Left ventricle myocardium inferior (tissue), 1 donor: ENCODE measurements at regions not wholly inside any gene's neighbourhood (a gene's known extent, or its start where the extent isn't known, plus 50 kb on each side); places are given as distances from the start of the nearest gene placed in this dataset.

ENCODE experiments used
- DNase-seq: peaks from one replicate; pipeline ENCODE4 v3.0.0-alpha.2; 2020
- H3K27ac ChIP-seq: fragments of 200-600 bp; replicated peaks from 2 replicates; pipeline ENCODE4 v1.8.0; 2021
- H3K27me3 ChIP-seq: fragments of 200-600 bp; 2 replicates; pipeline ENCODE4 v1.8.0; 2021; ENCODE audit warnings: low read depth
- H3K36me3 ChIP-seq: fragments of 200-600 bp; 2 replicates; pipeline ENCODE4 v1.8.0; 2021
- H3K4me1 ChIP-seq: fragments of 200-600 bp; 2 replicates; pipeline ENCODE4 v1.8.0; 2021
- H3K4me3 ChIP-seq: fragments of 200-600 bp; 2 replicates; pipeline ENCODE4 v1.8.0; 2021; ENCODE audit warnings: mild to moderate bottlenecking, moderate library complexity
- H3K9me3 ChIP-seq: fragments of 200-600 bp; replicated peaks from 2 replicates; pipeline ENCODE4 v1.8.0; 2021
- CTCF ChIP-seq: fragments of 200-600 bp; IDR thresholded peaks from 2 replicates; pipeline ENCODE4 v1.8.0; 2021; ENCODE audit warnings: antibody characterized with exemption, mild to moderate bottlenecking, borderline replicate concordance
- intact Hi-C: fragments of 100-400 bp; cut with micrococcal nuclease; formaldehyde crosslinking; loops from one replicate; pipeline ENCODE4 v1.11.0; 2022
- donor health status: DM: no; HTN: yes; CAD: no; lungs with severe emphysema.

DNA sequence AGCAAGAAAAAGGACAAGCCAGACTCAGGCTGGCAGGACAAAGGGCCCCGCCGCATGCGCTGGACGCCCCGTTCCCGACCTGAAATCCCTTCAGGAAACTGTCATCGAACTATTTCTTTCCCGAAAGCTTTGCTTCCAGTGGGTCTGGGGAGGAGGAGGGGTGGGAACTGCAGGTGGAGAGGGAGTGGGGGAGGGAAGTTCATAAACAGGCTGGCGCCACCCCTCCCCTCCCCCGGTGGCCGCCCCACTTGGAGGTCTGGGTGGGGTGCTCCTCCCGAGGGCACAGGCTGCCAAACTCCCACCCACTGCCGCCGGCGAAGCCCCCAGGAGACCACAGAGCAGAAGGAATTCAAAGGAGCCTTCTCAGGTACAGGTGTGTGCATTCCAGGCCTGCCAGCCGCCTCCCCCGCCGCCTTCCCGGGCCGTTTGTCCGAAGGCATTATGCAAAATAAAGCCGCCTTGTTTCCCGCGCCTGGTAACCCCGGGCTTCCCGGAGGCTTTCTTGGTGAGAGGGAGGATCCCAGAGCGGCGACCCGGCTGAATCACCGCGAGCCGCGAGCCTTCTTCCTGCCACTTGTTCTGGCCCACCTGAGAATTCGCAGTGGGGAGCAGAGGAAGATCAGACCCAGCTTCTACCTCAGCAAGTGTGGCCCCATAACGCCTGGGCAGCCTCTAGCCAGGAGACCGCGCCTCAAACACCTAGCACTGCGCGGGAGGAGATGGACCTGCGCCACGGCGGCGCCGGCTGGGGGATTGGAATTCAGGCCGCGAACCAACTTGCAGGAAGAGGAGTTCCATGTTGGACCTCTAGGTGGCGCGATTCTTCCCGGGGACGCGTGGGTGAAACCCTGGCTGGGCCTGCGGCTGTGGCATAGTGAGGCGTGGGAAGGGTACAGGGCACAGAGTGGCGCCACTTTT, 101.9 kb downstream of the FOXI3 start:
- Histone ChIP-seq H3K4me3 (peak overlapping the region; percentile 38), H3K27me3 (peaks cover 90% of the 10 kb centered on the region), H3K27ac (no peak overlapping the region), H3K9me3 (no peaks in the 10 kb centered on the region), H3K36me3 (no peaks in the 10 kb centered on the region), H3K4me1 (peaks cover 10% of the 10 kb centered on the region)
- TF ChIP-seq CTCF: peak; percentile 66
- DNase-seq: peak; percentile 23
- intact Hi-C loops: no loop called here

GRCh38 chr2:88345842-88346241, 106.7 kb downstream of the FOXI3 start:
- TF ChIP-seq CTCF: no peak
- DNase-seq: no peak

DNA sequence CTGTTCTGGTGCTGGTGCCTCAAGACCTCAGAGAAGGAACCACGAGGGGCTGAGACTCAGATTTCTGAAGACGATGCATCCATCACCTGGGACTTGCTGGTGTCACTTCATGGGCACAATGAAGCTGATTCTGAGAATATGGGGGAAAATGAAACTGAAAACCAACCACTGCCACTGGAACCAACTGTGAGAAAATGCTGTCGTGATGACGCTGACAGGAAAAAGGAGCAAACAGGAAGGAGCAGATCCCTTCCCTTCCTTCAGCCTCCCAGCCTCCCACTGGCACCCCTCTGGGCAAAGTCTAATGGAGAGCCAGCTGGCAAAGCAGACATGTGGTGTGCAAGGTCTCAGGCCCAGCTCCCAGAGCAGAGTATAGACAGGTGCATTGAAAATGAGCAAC, 109.7 kb downstream of the FOXI3 start:
- Histone ChIP-seq H3K4me3 (no peak overlapping the region), H3K4me1 (no peaks in the 10 kb centered on the region), H3K9me3 (peaks cover 9% of the 10 kb centered on the region), H3K27me3 (peaks cover 38% of the 10 kb centered on the region), H3K36me3 (no peaks in the 10 kb centered on the region), H3K27ac (no peak overlapping the region)
- intact Hi-C loops: no loop called here
- DNase-seq: no peak
- TF ChIP-seq CTCF: no peak

More at GRCh38 chr2:88345842-88346241, 106.7 kb downstream of the FOXI3 start:
- intact Hi-C loops: no loop called here
- Histone ChIP-seq H3K36me3 (no peaks in the 10 kb centered on the region), H3K4me3 (no peak overlapping the region), H3K27me3 (peaks cover 53% of the 10 kb centered on the region), H3K27ac (no peak overlapping the region), H3K4me1 (peaks cover 8% of the 10 kb centered on the region), H3K9me3 (peaks cover 5% of the 10 kb centered on the region)

GRCh38 chr2:88334418-88334817, 118.1 kb downstream of the FOXI3 start:
- H3K4me1 ChIP-seq: no peaks in the 10 kb centered on the region
- DNase-seq: no peak
- H3K4me3 ChIP-seq: no peak overlapping the region
- no peak overlapping the region for H3K27ac ChIP-seq
- H3K9me3 ChIP-seq: no peaks in the 10 kb centered on the region
- TF ChIP-seq CTCF: no peak
- H3K27me3 ChIP-seq: peaks cover 83% of the 10 kb centered on the region
- intact Hi-C loops: no loop called here
- no peaks in the 10 kb centered on the region for H3K36me3 ChIP-seq

DNA sequence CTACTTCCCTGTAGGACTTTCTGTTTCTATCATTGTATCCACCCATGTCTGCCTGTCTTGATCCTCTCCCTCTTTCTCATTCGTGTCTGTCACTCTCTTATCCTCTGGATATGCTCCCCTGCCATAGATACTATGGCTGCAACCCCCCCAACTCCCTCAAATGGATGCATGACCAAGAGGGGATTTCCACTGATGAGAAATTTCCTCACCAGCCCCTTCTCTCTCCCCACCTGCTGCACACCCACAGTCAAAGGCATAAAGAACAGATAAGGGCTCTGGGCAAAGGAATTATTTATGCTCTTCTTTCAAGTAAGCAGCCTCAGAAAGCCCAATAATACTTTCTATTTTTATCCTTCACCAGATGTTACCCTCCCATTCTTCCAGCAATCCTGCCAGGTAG, 121.3 kb downstream of the FOXI3 start:
- Histone ChIP-seq H3K4me3 (no peak overlapping the region), H3K27me3 (peaks cover 56% of the 10 kb centered on the region), H3K4me1 (no peaks in the 10 kb centered on the region), H3K9me3 (no peaks in the 10 kb centered on the region), H3K36me3 (no peaks in the 10 kb centered on the region), H3K27ac (no peak overlapping the region)
- TF ChIP-seq CTCF: no peak
- intact Hi-C loops: no loop called here
- DNase-seq: no peak
